AG09309 (cell line): ENCODE measurements at regions not wholly inside any gene's neighbourhood (a gene's known extent, or its start where the extent isn't known, plus 50 kb on each side); places are given as distances from the start of the nearest gene placed in this dataset.

Source experiments
- DNase-seq: peaks from one replicate; pipeline ENCODE4 v3.0.0-alpha.2; 2010; ENCODE audit warnings: low read depth
- H3K4me3 ChIP-seq: 2 replicates; pipeline ENCODE4 v1.5.1; 2011; ENCODE audit warnings: mild to moderate bottlenecking, low read depth, low read length, moderate library complexity; ENCODE audit not compliant: control insufficient read depth
- TF ChIP-seq, protein P1 (sequence below): IDR thresholded peaks from 2 replicates; pipeline ENCODE4 v1.5.1; 2011; ENCODE audit warnings: mild to moderate bottlenecking, low read depth, low read length, inconsistent platforms; ENCODE audit not compliant: insufficient read depth, control insufficient read depth; ENCODE audit errors: missing control alignments

DNA sequence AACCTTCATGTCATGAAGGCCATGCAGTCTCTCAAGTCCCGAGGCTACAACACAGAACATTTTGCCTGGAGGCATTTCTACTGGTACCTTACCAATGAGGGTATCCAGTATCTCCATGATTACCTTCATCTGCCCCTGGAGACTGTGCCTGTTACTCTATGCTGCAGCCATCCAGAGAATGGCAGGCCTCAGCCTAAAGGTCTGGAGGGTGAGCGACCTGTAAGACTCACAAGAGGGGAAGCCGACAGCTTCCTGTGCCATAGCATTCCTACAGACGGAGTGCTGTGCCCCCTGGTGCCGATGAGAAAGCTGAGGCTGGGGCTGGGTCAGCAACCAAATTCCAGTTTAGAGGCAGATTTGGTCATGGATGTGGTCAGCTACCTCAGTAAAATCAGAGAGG is 51.3 kb upstream of the CADPS start:
- H3K4me3 ChIP-seq: no peak overlapping the region
- no peak for DNase-seq
- TF ChIP-seq, protein P1, sequence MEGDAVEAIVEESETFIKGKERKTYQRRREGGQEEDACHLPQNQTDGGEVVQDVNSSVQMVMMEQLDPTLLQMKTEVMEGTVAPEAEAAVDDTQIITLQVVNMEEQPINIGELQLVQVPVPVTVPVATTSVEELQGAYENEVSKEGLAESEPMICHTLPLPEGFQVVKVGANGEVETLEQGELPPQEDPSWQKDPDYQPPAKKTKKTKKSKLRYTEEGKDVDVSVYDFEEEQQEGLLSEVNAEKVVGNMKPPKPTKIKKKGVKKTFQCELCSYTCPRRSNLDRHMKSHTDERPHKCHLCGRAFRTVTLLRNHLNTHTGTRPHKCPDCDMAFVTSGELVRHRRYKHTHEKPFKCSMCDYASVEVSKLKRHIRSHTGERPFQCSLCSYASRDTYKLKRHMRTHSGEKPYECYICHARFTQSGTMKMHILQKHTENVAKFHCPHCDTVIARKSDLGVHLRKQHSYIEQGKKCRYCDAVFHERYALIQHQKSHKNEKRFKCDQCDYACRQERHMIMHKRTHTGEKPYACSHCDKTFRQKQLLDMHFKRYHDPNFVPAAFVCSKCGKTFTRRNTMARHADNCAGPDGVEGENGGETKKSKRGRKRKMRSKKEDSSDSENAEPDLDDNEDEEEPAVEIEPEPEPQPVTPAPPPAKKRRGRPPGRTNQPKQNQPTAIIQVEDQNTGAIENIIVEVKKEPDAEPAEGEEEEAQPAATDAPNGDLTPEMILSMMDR: no peak

DNA sequence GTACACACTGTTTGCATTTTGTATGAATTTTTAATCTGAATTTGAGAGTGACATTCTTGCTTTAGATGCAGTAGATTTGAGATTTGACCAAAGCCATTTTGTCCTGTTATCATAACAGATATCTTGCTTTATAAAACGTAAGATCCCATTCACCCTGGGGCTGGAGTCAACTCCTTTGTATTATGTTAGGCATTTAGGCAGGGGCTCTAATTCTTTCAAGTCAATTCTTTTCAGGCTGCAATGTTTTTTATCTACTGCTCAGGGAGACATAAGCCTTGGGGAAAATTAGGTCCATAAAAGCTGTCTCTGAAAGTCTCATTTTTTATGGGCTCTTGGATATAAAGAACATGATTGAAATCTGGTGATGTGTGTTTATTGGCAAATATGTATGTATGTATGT is 53.0 kb upstream of the CADPS start:
- no peak for DNase-seq
- TF ChIP-seq, protein P1: no peak
- no peak overlapping the region for H3K4me3 ChIP-seq

DNA sequence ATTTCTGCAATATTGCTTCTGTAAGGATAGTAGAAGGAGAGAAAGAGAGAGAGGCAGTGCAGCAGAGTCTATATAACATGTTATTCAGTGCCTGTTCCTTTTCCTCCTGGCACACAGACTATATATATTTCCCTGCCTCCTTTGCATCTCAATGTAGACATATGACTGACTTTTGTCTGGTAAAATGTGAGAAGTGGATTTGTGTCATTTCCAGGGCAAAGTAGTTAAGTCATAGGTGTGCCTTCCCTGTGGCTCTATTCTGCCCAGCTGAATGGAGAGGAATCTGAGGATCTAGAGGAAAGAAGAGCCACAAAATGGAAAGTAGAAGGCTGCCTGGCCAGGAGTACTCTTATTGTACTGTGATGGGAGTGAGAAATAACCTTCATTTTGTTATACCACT is 54.6 kb upstream of the CADPS start:
- H3K4me3 ChIP-seq: no peak overlapping the region
- TF ChIP-seq, protein P1: no peak
- DNase-seq: no peak

DNA sequence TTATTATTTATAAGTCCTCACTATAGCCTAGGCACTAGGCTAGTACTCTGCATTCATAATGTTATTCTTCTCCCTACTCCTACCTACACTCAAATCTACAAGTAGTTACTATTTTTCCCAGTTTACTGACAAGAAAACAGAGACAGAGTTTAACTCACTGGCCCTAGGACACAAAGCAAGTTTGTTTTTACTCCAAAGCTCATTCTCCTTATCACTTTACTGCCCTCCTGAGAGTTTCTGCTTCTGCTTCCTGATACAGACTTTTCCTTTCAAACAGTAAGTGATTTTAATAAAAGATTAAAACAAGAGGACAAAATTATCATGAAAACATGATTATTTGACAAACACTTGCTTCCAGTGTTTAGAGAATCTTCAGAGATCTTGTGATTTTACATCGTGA is 60.6 kb upstream of the CADPS start:
- DNase-seq: no peak
- TF ChIP-seq, protein P1: no peak
- no peak overlapping the region for H3K4me3 ChIP-seq

DNA sequence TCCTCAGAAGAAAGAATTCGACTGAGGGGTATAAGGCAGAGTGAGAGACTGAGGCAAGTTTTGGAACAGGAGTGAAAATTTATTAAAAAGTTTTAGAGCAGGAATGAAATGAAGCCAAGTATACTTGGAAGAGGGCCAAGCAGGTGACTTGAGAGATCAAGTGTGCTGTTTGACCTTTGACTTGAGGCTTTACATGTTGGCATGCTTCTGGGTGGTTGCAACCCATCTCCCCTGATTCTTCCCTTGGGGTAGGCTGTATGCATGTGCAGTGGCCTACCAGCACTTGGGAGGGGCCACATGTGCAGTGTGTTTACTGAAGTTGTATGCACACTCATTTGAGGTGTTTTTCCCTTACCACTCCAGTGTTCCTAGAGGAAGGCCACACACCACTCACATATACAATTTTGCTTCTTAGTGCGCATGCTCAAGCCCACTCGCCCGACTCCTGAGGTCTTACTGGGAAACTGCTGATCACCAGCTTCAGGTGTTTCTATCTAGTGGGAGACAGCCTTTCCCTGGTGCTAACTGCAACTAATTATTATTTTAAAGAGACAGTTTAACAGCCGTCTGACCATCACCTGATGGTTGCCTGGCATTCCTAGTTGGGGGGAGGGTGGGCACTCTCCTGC is 61.5 kb upstream of the CADPS start:
- no peak for DNase-seq
- TF ChIP-seq, protein P1: no peak
- H3K4me3 ChIP-seq: no peak overlapping the region

DNA sequence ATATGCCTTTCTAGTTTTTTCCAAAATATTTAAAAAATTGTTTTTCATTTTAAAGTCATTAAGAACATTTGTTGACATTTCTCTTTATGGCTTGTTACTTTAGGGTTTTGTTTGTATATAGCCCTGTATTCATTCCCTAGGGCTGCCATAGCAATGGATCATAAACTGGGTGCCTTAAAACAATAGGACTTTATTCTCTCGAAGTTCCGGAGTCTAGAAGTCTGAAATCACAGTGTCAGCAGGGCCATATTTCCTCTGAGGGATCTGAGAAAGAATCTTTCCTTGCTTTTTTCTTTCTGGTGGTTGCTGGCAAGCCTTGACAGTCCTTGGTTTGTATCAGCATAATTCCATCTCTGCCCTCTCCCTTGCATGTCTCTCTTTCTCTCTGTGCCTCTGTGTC is 63.4 kb upstream of the CADPS start:
- no peak overlapping the region for H3K4me3 ChIP-seq
- TF ChIP-seq, protein P1: no peak
- no peak for DNase-seq

DNA sequence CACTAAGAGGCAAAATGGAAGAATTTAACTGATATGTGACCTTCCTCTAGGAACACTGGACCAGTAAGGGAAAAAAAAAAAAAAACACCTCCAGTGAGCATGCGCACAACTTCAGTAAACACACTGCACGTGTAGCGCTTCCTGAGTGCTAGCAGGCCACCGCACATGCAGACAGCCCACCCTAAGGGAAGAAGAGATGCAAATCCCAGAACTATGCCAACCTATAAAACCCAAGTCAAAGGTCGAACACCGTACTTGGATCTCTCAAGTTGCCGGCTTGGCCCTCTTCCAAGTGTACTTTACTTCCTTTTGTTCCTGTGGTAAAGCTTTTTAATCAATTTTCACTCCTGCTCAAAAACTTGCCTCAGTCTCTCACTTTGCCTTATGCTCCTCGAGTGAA is 64.5 kb upstream of the CADPS start:
- H3K4me3 ChIP-seq: no peak overlapping the region
- TF ChIP-seq, protein P1: no peak
- DNase-seq: no peak
